Activated CD8-positive, alpha-beta memory T cell treated with anti-CD3 and anti-CD28 coated beads, Interleukin-2, amount 50 U/mL, for 24 hours (primary cell): ENCODE measurements at regions not wholly inside any gene's neighbourhood (a gene's known extent, or its start where the extent isn't known, plus 50 kb on each side); places are given as distances from the start of the nearest gene placed in this dataset.

Source experiments
- DNase-seq: peaks from one replicate; pipeline ENCODE4 v3.0.0-alpha.2; 2020; ENCODE audit errors: extremely low read depth

GRCh38 chr6:140071601-140072062 lies 697.2 kb upstream of the CITED2 start:
- DNase-seq = no peak

- no peak for DNase-seq
Measured at GRCh38 chr6:140070846-140071473, 696.5 kb upstream of the CITED2 start.

- no peak for DNase-seq
Measured at GRCh38 chr6:140069576-140069975, 695.1 kb upstream of the CITED2 start.

- no peak for DNase-seq
Measured at GRCh38 chr6:140068801-140069200, 694.4 kb upstream of the CITED2 start.

- DNase-seq = no peak
Measured at GRCh38 chr6:140064366-140064765, 689.9 kb upstream of the CITED2 start.

GRCh38 chr6:140063021-140063399 lies 688.6 kb upstream of the CITED2 start:
- no peak for DNase-seq

- no peak for DNase-seq
Measured at GRCh38 chr6:140062043-140063020, 687.9 kb upstream of the CITED2 start.

- DNase-seq = no peak
Measured at GRCh38 chr6:140061110-140062042, 686.9 kb upstream of the CITED2 start.

GRCh38 chr6:140059947-140060346 lies 685.5 kb upstream of the CITED2 start:
- DNase-seq = no peak

GRCh38 chr6:140058863-140059262 lies 684.4 kb upstream of the CITED2 start:
- DNase-seq = no peak

- no peak for DNase-seq
Measured at GRCh38 chr6:140052736-140053729, 678.6 kb upstream of the CITED2 start.

GRCh38 chr6:140051521-140052512 lies 677.4 kb upstream of the CITED2 start:
- no peak for DNase-seq

- DNase-seq = no peak
Measured at GRCh38 chr6:140050101-140050995, 675.9 kb upstream of the CITED2 start.

GRCh38 chr6:140049251-140049650 lies 674.8 kb upstream of the CITED2 start:
- no peak for DNase-seq

- DNase-seq = no peak
Measured at GRCh38 chr6:140048202-140048790, 673.8 kb upstream of the CITED2 start.

GRCh38 chr6:140047321-140047720 lies 672.9 kb upstream of the CITED2 start:
- DNase-seq = no peak

GRCh38 chr6:140046016-140046632 lies 671.7 kb upstream of the CITED2 start:
- DNase-seq = no peak
